ENCODE measurements at regions not wholly inside any gene's neighbourhood (a gene's known extent, or its start where the extent isn't known, plus 50 kb on each side); places are given as distances from the start of the nearest gene placed in this dataset.

GRCh38 chr1:14470802-14471201 is 127.7 kb upstream of the KAZN start:
- no peak for DNase-seq (ENCODE audit: low read depth in 3 of 3, low spot score in 2 of 3)

GRCh38 chr1:14474856-14475255 is 123.6 kb upstream of the KAZN start:
- DNase-seq (ENCODE audit: low read depth in 3 of 3, low spot score in 2 of 3): no peak

GRCh38 chr1:14476170-14476955 is 122.1 kb upstream of the KAZN start:
- DNase-seq (ENCODE audit: low read depth in 3 of 3, low spot score in 2 of 3): no peak

- no peak for DNase-seq (ENCODE audit: low read depth in 3 of 3, low spot score in 2 of 3)
Measured at GRCh38 chr1:14478120-14478519, 120.4 kb upstream of the KAZN start.

GRCh38 chr1:14479865-14480264 is 118.6 kb upstream of the KAZN start:
- no peak for DNase-seq (ENCODE audit: low read depth in 3 of 3, low spot score in 2 of 3)

GRCh38 chr1:14482784-14483450 is 115.6 kb upstream of the KAZN start:
- no peak for DNase-seq (ENCODE audit: low read depth in 3 of 3, low spot score in 2 of 3)

GRCh38 chr1:14485285-14485684 is 113.2 kb upstream of the KAZN start:
- DNase-seq (ENCODE audit: low read depth in 3 of 3, low spot score in 2 of 3): no peak

GRCh38 chr1:14486401-14487201 is 111.9 kb upstream of the KAZN start:
- DNase-seq (ENCODE audit: low read depth in 3 of 3, low spot score in 2 of 3): no peak

GRCh38 chr1:14487671-14488070 is 110.8 kb upstream of the KAZN start:
- no peak for DNase-seq (ENCODE audit: low read depth in 3 of 3, low spot score in 2 of 3)

- no peak for DNase-seq (ENCODE audit: low read depth in 3 of 3, low spot score in 2 of 3)
Measured at GRCh38 chr1:14494911-14495310, 103.6 kb upstream of the KAZN start.

GRCh38 chr1:14495381-14495780 is 103.1 kb upstream of the KAZN start:
- no peak for DNase-seq (ENCODE audit: low read depth in 3 of 3, low spot score in 2 of 3)

- no peak for DNase-seq (ENCODE audit: low read depth in 3 of 3, low spot score in 2 of 3)
Measured at GRCh38 chr1:14495996-14496395, 102.5 kb upstream of the KAZN start.

- DNase-seq (ENCODE audit: low read depth in 3 of 3, low spot score in 2 of 3): no peak
Measured at GRCh38 chr1:14498839-14499238, 99.6 kb upstream of the KAZN start.

GRCh38 chr1:14499312-14500040 is 99.0 kb upstream of the KAZN start:
- no peak for DNase-seq (ENCODE audit: low read depth in 3 of 3, low spot score in 2 of 3)

GRCh38 chr1:14500041-14500440 is 98.4 kb upstream of the KAZN start:
- DNase-seq (ENCODE audit: low read depth in 3 of 3, low spot score in 2 of 3): no peak

GRCh38 chr1:14500912-14501311 is 97.6 kb upstream of the KAZN start:
- no peak for DNase-seq (ENCODE audit: low read depth in 3 of 3, low spot score in 2 of 3)

- no peak for DNase-seq (ENCODE audit: low read depth in 3 of 3, low spot score in 2 of 3)
Measured at GRCh38 chr1:14504517-14504916, 94.0 kb upstream of the KAZN start.

GRCh38 chr1:14506471-14507255 is 91.8 kb upstream of the KAZN start:
- DNase-seq (ENCODE audit: low read depth in 3 of 3, low spot score in 2 of 3): no peak

GRCh38 chr1:14507262-14507661 is 91.2 kb upstream of the KAZN start:
- peak in 1 of 3 donors; percentile 38 for DNase-seq (ENCODE audit: low read depth in 3 of 3, low spot score in 2 of 3)

GRCh38 chr1:14508613-14509012 is 89.9 kb upstream of the KAZN start:
- DNase-seq (ENCODE audit: low read depth in 3 of 3, low spot score in 2 of 3): no peak
